T-cell (primary cell): ENCODE measurements at regions not wholly inside any gene's neighbourhood (a gene's known extent, or its start where the extent isn't known, plus 50 kb on each side); places are given as distances from the start of the nearest gene placed in this dataset.

Experiments used
- ATAC-seq, 4 experiments: fragments of 200-7000 bp in 3 of 4; fragments of 150-1000 bp in 1 of 4; cut with Tn5 transposase; replicated peaks in 1 of 4; 1 replicate in 3 of 4; 2 replicates in 1 of 4; pipeline ENCODE4 v1.10.0; 2021; ENCODE audit warnings: moderate library complexity in 3 of 4, mild to moderate bottlenecking in 2 of 4, moderate number of reproducible peaks in 1 of 4
- CTCF ChIA-PET, 2 donors: fragments of 300-600 bp; sonication (Branson Sonifier 250); formaldehyde crosslinking; loops; one replicate each; lab custom pipeline; 2022; ENCODE audit warnings: antibody characterized with exemption in 2 of 2; lab: Charles Lee
- POLR2A ChIA-PET, 2 donors: fragments of 300-600 bp; sonication (Branson Sonifier 250); formaldehyde crosslinking; loops; one replicate each; lab custom pipeline; 2022; ENCODE audit warnings: antibody characterized with exemption in 2 of 2; lab: Charles Lee
- DNase-seq, 35 experiments: peaks; one replicate each; pipeline versions ENCODE4 v3.0.0 to v3.0.0-alpha.2; 2013 to 2023
- H3K27ac ChIP-seq: one replicate; pipeline ENCODE4 v1.5.1; 2013; ENCODE audit warnings: low read length
- H3K27me3 ChIP-seq, 2 experiments: replicated peaks in 1 of 2; 1 replicate in 1 of 2; 2 replicates in 1 of 2; pipeline versions ENCODE4 v1.6.1 to v1.7.0; 2013; ENCODE audit warnings: low read length in 1 of 2, mixed read lengths in 1 of 2; ENCODE audit not compliant: control insufficient read depth in 2 of 2, insufficient read depth in 2 of 2; ENCODE audit errors: extremely low read depth in 1 of 2
- H3K36me3 ChIP-seq, 2 donors: 1 replicate in 1 of 2; 2 replicates in 1 of 2; pipeline versions ENCODE4 v1.6.1 to v1.7.0; 2013; ENCODE audit warnings: low read length in 1 of 2; ENCODE audit not compliant: control insufficient read depth in 2 of 2, insufficient read depth in 1 of 2; ENCODE audit errors: extremely low read depth in 1 of 2
- H3K4me1 ChIP-seq, 2 experiments: 1 replicate in 1 of 2; 2 replicates in 1 of 2; pipeline versions ENCODE4 v1.6.1 to v1.7.0; 2013; ENCODE audit warnings: low read length in 2 of 2, mixed read lengths in 1 of 2; ENCODE audit not compliant: insufficient read depth in 2 of 2, control insufficient read depth in 1 of 2; ENCODE audit errors: extremely low read depth in 1 of 2
- H3K4me3 ChIP-seq, 2 donors: 1 replicate in 1 of 2; 2 replicates in 1 of 2; pipeline versions ENCODE4 v1.5.1 to v1.7.0; 2013; ENCODE audit warnings: mild to moderate bottlenecking in 2 of 2, low read length in 1 of 2, moderate library complexity in 1 of 2; ENCODE audit not compliant: control insufficient read depth in 1 of 2; ENCODE audit errors: extremely low read depth in 1 of 2
- H3K9me3 ChIP-seq: 2 replicates; pipeline ENCODE4 v1.7.0; 2013
- H3K27ac Mint-ChIP-seq, 2 donors: one replicate each; pipeline ENCODE4 v1.8.0; 2020 to 2021; ENCODE audit warnings: mild to moderate bottlenecking in 2 of 2, mixed read lengths in 2 of 2
- H3K27me3 Mint-ChIP-seq, 2 donors: one replicate each; pipeline ENCODE4 v1.8.0; 2021 to 2022; ENCODE audit warnings: mixed read lengths in 2 of 2
- H3K36me3 Mint-ChIP-seq: one replicate; pipeline ENCODE4 v1.8.0; 2021; ENCODE audit warnings: mixed read lengths
- H3K4me1 Mint-ChIP-seq, 3 donors: one replicate each; pipeline ENCODE4 v1.8.0; 2020 to 2022; ENCODE audit warnings: mixed read lengths in 3 of 3, mild to moderate bottlenecking in 1 of 3
- H3K4me3 Mint-ChIP-seq, 3 donors: one replicate each; pipeline ENCODE4 v1.8.0; 2020 to 2022; ENCODE audit warnings: mild to moderate bottlenecking in 3 of 3, mixed read lengths in 3 of 3, moderate library complexity in 3 of 3
- H3K9me3 Mint-ChIP-seq, 3 donors: one replicate each; pipeline ENCODE4 v1.8.0; 2020 to 2022; ENCODE audit warnings: mixed read lengths in 3 of 3
- WGBS: methylation state at CpG from one replicate; pipeline ENCODE4 v1.1.5; 2013; ENCODE audit warnings: missing lambda C conversion rate; ENCODE audit not compliant: insufficient coverage; 5-methylcytosine and 5-hydroxymethylcytosine counted together

GRCh38 chr3:3315846-3316245 is 136.4 kb upstream of the CRBN start:
- WGBS: no CpG with 5 or more reads among the region's 7 CpGs
- Mint-ChIP-seq H3K27ac (no peak overlapping the region), H3K4me1 (no peaks in the 10 kb centered on the region), H3K9me3 (peaks cover 5 to 7% (median 7%) of the 10 kb centered on the region in 3 donors), H3K36me3 (peaks cover 4% of the 10 kb centered on the region), H3K4me3 (no peak overlapping the region), H3K27me3 (peaks cover 0 to 2% of the 10 kb centered on the region in 2 donors)
- Histone ChIP-seq H3K27me3 (no peaks in the 10 kb centered on the region), H3K4me1 (no peaks in the 10 kb centered on the region), H3K36me3 (no peaks in the 10 kb centered on the region), H3K4me3 (no peak overlapping the region), H3K27ac (no peak overlapping the region), H3K9me3 (no peaks in the 10 kb centered on the region)
- ChIA-PET CTCF (no interaction called here), POLR2A (no interaction called here)
- ATAC-seq: no peak
- no peak for DNase-seq

GRCh38 chr3:3309887-3310286 is 130.4 kb upstream of the CRBN start:
- no peaks in the 10 kb centered on the region for H3K36me3 Mint-ChIP-seq
- Histone ChIP-seq H3K36me3 (no peaks in the 10 kb centered on the region), H3K4me1 (no peaks in the 10 kb centered on the region), H3K9me3 (no peaks in the 10 kb centered on the region), H3K27me3 (no peaks in the 10 kb centered on the region), H3K4me3 (no peak overlapping the region), H3K27ac (no peak overlapping the region)
- DNase-seq (no peak), ATAC-seq (no peak)
- H3K9me3 Mint-ChIP-seq: no peaks in the 10 kb centered on the region
- 90% methylated on average over 2 of the region's 3 CpGs for WGBS
- no peak overlapping the region for H3K4me3 Mint-ChIP-seq
- peaks cover 0 to 2% of the 10 kb centered on the region in 2 donors for H3K27me3 Mint-ChIP-seq
- no peak overlapping the region for H3K27ac Mint-ChIP-seq
- ChIA-PET POLR2A (no interaction called here), CTCF (no interaction called here)
- H3K4me1 Mint-ChIP-seq: peaks cover 0 to 6% (median 0%) of the 10 kb centered on the region in 3 donors

- H3K27ac Mint-ChIP-seq: no peak overlapping the region
These were observed 129.3 kb upstream of the CRBN start for GRCh38 chr3:3308809-3309208.

GRCh38 chr3:3307491-3307890 is 128.0 kb upstream of the CRBN start:
- Mint-ChIP-seq H3K4me1 (peaks cover 0 to 6% (median 0%) of the 10 kb centered on the region in 3 donors), H3K9me3 (no peaks in the 10 kb centered on the region), H3K27ac (no peak overlapping the region), H3K27me3 (no peaks in the 10 kb centered on the region), H3K36me3 (no peaks in the 10 kb centered on the region), H3K4me3 (no peak overlapping the region)
- ChIA-PET CTCF (no interaction called here), POLR2A (no interaction called here)
- Histone ChIP-seq H3K27ac (no peak overlapping the region), H3K9me3 (no peaks in the 10 kb centered on the region), H3K27me3 (no peaks in the 10 kb centered on the region), H3K4me3 (no peak overlapping the region), H3K36me3 (no peaks in the 10 kb centered on the region), H3K4me1 (no peaks in the 10 kb centered on the region)
- DNase-seq (no peak), ATAC-seq (no peak)
- WGBS: 7% methylated on average over 2 of the region's 4 CpGs

More at GRCh38 chr3:3308809-3309208, 129.3 kb upstream of the CRBN start:
- Histone ChIP-seq H3K9me3 (no peaks in the 10 kb centered on the region), H3K27me3 (no peaks in the 10 kb centered on the region), H3K36me3 (no peaks in the 10 kb centered on the region), H3K27ac (no peak overlapping the region), H3K4me3 (no peak overlapping the region), H3K4me1 (no peaks in the 10 kb centered on the region)
- ATAC-seq (no peak), DNase-seq (no peak)
- Mint-ChIP-seq H3K27me3 (peaks cover 0 to 2% of the 10 kb centered on the region in 2 donors), H3K36me3 (no peaks in the 10 kb centered on the region), H3K4me1 (peaks cover 0 to 6% (median 0%) of the 10 kb centered on the region in 3 donors), H3K4me3 (no peak overlapping the region), H3K9me3 (no peaks in the 10 kb centered on the region)
- no CpG with 5 or more reads among the region's 3 CpGs for WGBS
- ChIA-PET CTCF (no interaction called here), POLR2A (no interaction called here)

GRCh38 chr3:3305841-3306240 is 126.3 kb upstream of the CRBN start:
- DNase-seq (no peak), ATAC-seq (no peak)
- ChIA-PET POLR2A (no interaction called here), CTCF (interaction anchor here in 1 of 2 donors (1.1 kb wide), 1 partner anchor 1328 kb away, joined by 3 read pairs; no protein-coding TSS in a partner anchor)
- H3K4me1 Mint-ChIP-seq: peaks cover 0 to 6% (median 0%) of the 10 kb centered on the region in 3 donors
- H3K27me3 Mint-ChIP-seq: peaks cover 0 to 8% of the 10 kb centered on the region in 2 donors
- H3K36me3 ChIP-seq: no peaks in the 10 kb centered on the region
- H3K4me3 Mint-ChIP-seq: no peak overlapping the region
- H3K4me3 ChIP-seq: no peak overlapping the region
- no peak overlapping the region for H3K27ac ChIP-seq
- WGBS: 88% methylated on average over 1 of the region's 1 CpG
- H3K27ac Mint-ChIP-seq: no peak overlapping the region
- no peaks in the 10 kb centered on the region for H3K9me3 Mint-ChIP-seq
- no peaks in the 10 kb centered on the region for H3K36me3 Mint-ChIP-seq
- no peaks in the 10 kb centered on the region for H3K9me3 ChIP-seq
- no peaks in the 10 kb centered on the region for H3K27me3 ChIP-seq
- no peaks in the 10 kb centered on the region for H3K4me1 ChIP-seq

GRCh38 chr3:3305084-3305483 is 125.6 kb upstream of the CRBN start:
- 56% methylated on average over 2 of the region's 5 CpGs for WGBS
- POLR2A ChIA-PET: no interaction called here
- DNase-seq: no peak

GRCh38 chr3:3303636-3304035 is 124.1 kb upstream of the CRBN start:
- no peaks in the 10 kb centered on the region for H3K36me3 ChIP-seq
- DNase-seq: no peak
- ChIA-PET POLR2A (no interaction called here), CTCF (no interaction called here)
- no peaks in the 10 kb centered on the region for H3K4me1 ChIP-seq
- no peak overlapping the region for H3K27ac ChIP-seq
- no peak overlapping the region for H3K4me3 Mint-ChIP-seq
- H3K9me3 Mint-ChIP-seq: peaks cover 0 to 3% (median 0%) of the 10 kb centered on the region in 3 donors
- H3K27ac Mint-ChIP-seq: no peak overlapping the region
- H3K4me3 ChIP-seq: no peak overlapping the region
- no peaks in the 10 kb centered on the region for H3K36me3 Mint-ChIP-seq
- no peak for ATAC-seq
- H3K4me1 Mint-ChIP-seq: peaks cover 0 to 12% (median 0%) of the 10 kb centered on the region in 3 donors
- no peaks in the 10 kb centered on the region for H3K27me3 ChIP-seq
- no peaks in the 10 kb centered on the region for H3K9me3 ChIP-seq
- no CpG with 5 or more reads among the region's 4 CpGs for WGBS
- H3K27me3 Mint-ChIP-seq: peaks cover 0 to 8% of the 10 kb centered on the region in 2 donors

More at GRCh38 chr3:3305084-3305483, 125.6 kb upstream of the CRBN start:
- no peak overlapping the region for H3K27ac ChIP-seq
- H3K9me3 ChIP-seq: no peaks in the 10 kb centered on the region
- no peaks in the 10 kb centered on the region for H3K27me3 ChIP-seq
- no peaks in the 10 kb centered on the region for H3K4me1 ChIP-seq
- Mint-ChIP-seq H3K27ac (no peak overlapping the region), H3K27me3 (peaks cover 0 to 8% of the 10 kb centered on the region in 2 donors), H3K4me3 (no peak overlapping the region), H3K36me3 (no peaks in the 10 kb centered on the region), H3K4me1 (peaks cover 0 to 6% (median 0%) of the 10 kb centered on the region in 3 donors), H3K9me3 (no peaks in the 10 kb centered on the region)
- H3K4me3 ChIP-seq: no peak overlapping the region
- CTCF ChIA-PET: no interaction called here
- H3K36me3 ChIP-seq: no peaks in the 10 kb centered on the region
- ATAC-seq: no peak
